ENCODE measurements at regions not wholly inside any gene's neighbourhood (a gene's known extent, or its start where the extent isn't known, plus 50 kb on each side); places are given as distances from the start of the nearest gene placed in this dataset.

DNA sequence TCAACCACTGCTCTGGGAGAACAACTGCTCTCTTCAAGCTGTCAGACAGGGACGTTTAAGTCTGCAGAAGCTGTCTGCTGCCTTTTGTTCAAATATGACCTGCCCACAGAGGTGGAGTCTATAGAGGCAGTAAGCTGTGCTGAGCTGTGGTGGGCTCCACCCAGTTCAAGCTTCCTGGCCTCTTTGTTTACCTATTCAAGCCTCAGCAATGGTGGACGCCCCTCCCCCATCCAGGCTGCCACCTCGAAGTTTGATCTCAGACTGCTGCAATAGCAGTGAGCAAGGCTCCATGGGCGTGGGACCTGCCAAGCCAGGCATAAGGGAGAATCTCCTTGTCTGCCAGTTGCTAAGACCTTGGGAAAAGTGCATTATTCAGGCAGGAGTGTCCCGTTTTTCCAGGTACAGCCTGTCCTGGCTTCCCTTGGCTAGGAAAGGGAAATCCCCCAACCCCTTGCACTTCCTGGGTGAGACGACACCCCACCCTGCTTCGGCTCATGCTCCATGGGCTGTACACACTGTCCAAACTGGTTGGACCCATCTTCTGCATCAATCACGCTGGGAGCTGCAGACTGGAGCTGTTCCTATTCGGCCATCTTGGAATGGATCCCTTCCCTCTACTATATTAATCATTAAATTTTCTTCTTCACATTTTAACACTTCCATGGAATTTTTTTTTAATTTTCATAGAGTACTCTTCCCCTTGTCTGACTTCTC, 167.0 kb upstream of the UBE2E2 start:
- peaks cover 22% of the 10 kb centered on the region for H3K4me1 ChIP-seq (ENCODE audit: insufficient read depth, low read length)
- 77% methylated on average over 9 of the region's 9 CpGs for WGBS
- no peak overlapping the region for H3K4me3 ChIP-seq (ENCODE audit: low read length)
- no peaks in the 10 kb centered on the region for H3K36me3 ChIP-seq (ENCODE audit: insufficient read depth, low read length)
- H3K9me3 ChIP-seq (ENCODE audit: insufficient read depth, low read depth, low read length), result no peaks in the 10 kb centered on the region
- H3K27me3 ChIP-seq (ENCODE audit: insufficient read depth, low read length), result no peaks in the 10 kb centered on the region
- peak overlapping the region; percentile 33; the same call in 1 of the 2 replicates for H3K9ac ChIP-seq (ENCODE audit: low read depth, low read length)
- H3K27ac ChIP-seq (ENCODE audit: low read depth, low read length), result no peak overlapping the region

DNA sequence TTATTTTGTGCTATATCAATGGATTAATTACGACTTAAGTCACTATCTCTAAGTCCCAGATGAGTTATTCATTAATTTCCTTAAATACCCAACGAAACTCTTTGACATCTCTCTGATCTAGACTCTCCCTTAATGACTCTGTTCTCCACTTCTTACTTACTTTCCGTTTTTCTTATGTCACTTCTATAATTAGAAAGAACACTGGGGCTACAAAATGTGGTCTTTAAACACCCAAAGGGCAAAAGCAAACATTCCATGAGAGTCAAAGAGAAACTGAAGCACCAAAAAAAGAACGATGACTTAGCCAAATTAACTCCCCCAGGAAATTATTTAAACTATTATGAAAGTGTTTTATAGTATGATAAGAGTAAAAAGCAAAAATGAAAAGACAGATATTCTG, 166.4 kb upstream of the UBE2E2 start:
- Histone ChIP-seq H3K27ac (ENCODE audit: low read depth, low read length) (no peak overlapping the region), H3K27me3 (ENCODE audit: insufficient read depth, low read length) (no peaks in the 10 kb centered on the region), H3K9me3 (ENCODE audit: insufficient read depth, low read depth, low read length) (no peaks in the 10 kb centered on the region), H3K9ac (ENCODE audit: low read depth, low read length) (no peak overlapping the region), H3K36me3 (ENCODE audit: insufficient read depth, low read length) (no peaks in the 10 kb centered on the region), H3K4me3 (ENCODE audit: low read length) (no peak overlapping the region), H3K4me1 (ENCODE audit: insufficient read depth, low read length) (peaks cover 22% of the 10 kb centered on the region)
- WGBS, result 94% methylated on average over 3 of the region's 4 CpGs

DNA sequence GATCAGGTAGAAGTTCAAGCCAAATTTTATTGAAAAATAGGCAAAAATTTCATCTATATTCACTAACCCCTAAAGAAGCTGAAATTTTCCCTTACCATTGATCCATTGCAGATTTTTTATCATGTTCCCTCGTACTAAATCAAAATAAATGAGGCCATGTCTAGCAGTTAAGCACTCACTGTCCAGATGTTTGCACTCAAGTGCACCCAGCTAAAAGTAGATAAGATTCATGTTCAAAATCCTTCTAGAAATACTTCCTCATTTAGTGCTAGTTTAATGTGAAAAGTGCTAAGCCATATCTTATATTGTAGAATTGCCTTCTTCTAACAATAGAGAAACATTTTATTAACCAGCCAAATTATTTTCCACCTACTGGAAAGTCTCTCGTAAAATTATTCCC, 164.7 kb upstream of the UBE2E2 start:
- Histone ChIP-seq H3K27ac (ENCODE audit: low read depth, low read length) (no peak overlapping the region), H3K4me3 (ENCODE audit: low read length) (no peak overlapping the region), H3K27me3 (ENCODE audit: insufficient read depth, low read length) (no peaks in the 10 kb centered on the region), H3K36me3 (ENCODE audit: insufficient read depth, low read length) (no peaks in the 10 kb centered on the region), H3K9ac (ENCODE audit: low read depth, low read length) (no peak overlapping the region), H3K9me3 (ENCODE audit: insufficient read depth, low read depth, low read length) (no peaks in the 10 kb centered on the region), H3K4me1 (ENCODE audit: insufficient read depth, low read length) (peaks cover 22% of the 10 kb centered on the region)
- 92% methylated on average over 2 of the region's 2 CpGs for WGBS

DNA sequence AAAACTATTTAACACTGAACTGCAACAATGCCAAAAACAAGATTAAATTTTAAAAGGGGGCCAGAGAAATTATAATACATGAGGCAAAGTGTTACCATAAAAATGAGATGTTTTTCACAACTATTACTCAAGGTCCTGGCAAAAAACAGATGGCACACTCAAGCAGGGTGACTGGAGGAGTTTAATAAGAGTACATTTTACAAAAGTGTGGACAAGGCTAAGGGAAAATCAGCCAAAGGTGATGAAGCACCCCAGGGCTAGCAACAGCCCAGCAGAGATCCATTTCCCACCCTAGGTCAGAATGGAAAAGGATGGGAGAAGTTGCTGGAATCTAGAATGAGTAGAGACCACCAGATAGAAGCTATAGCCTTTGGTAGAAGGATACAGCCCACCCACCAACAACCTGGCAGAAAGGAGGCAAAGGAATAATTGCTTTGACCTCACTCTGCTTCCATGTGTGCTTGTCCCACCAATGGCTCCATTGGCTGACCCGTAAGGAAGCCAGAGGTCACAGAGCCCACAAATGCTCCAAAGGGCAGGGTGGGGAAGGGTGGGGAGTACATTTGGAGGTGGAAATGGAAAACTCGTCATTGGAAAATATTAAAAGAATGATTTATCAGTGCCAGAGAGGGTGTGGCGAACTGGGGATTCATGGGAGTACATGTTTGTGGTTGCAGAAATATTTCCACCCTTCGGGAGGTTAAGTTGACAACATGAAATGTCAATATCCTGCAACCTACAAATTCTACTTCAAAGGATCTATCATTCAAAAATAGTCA, 161.0 kb upstream of the UBE2E2 start:
- H3K9ac ChIP-seq (ENCODE audit: low read depth, low read length), result no peak overlapping the region
- H3K27me3 ChIP-seq (ENCODE audit: insufficient read depth, low read length), result no peaks in the 10 kb centered on the region
- peaks cover 17% of the 10 kb centered on the region for H3K4me1 ChIP-seq (ENCODE audit: insufficient read depth, low read length)
- H3K4me3 ChIP-seq (ENCODE audit: low read length), result no peak overlapping the region
- no peaks in the 10 kb centered on the region for H3K36me3 ChIP-seq (ENCODE audit: insufficient read depth, low read length)
- WGBS, result 96% methylated on average over 4 of the region's 4 CpGs
- no peak overlapping the region for H3K27ac ChIP-seq (ENCODE audit: low read depth, low read length)
- no peaks in the 10 kb centered on the region; the same call in 1 of the 2 replicates for H3K9me3 ChIP-seq (ENCODE audit: insufficient read depth, low read depth, low read length)

DNA sequence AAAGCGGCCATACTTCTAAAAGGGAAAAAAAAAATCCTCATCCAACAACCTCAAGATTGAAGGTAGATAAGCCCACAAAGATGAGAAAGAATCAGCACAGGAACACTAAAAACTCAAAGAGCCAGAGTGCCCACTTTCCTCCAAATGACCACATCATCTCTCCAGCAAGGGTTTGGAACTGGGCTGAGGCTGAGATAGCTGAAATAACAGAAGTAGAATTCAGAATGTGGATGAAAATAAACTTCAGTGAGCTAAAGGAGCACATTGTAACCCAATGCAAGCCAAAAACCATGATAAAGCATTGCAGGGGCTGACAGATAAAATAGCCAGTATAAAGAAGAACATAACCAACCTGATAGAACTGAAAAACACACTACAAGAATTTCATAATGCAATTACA, 158.7 kb upstream of the UBE2E2 start:
- WGBS, result 79% methylated on average over 1 of the region's 1 CpG
- Histone ChIP-seq H3K27me3 (ENCODE audit: insufficient read depth, low read length) (no peaks in the 10 kb centered on the region), H3K27ac (ENCODE audit: low read depth, low read length) (no peak overlapping the region), H3K36me3 (ENCODE audit: insufficient read depth, low read length) (no peaks in the 10 kb centered on the region), H3K4me1 (ENCODE audit: insufficient read depth, low read length) (peaks cover 6% of the 10 kb centered on the region), H3K4me3 (ENCODE audit: low read length) (no peak overlapping the region), H3K9ac (ENCODE audit: low read depth, low read length) (no peak overlapping the region), H3K9me3 (ENCODE audit: insufficient read depth, low read depth, low read length) (no peaks in the 10 kb centered on the region; the same call in 1 of the 2 replicates)

DNA sequence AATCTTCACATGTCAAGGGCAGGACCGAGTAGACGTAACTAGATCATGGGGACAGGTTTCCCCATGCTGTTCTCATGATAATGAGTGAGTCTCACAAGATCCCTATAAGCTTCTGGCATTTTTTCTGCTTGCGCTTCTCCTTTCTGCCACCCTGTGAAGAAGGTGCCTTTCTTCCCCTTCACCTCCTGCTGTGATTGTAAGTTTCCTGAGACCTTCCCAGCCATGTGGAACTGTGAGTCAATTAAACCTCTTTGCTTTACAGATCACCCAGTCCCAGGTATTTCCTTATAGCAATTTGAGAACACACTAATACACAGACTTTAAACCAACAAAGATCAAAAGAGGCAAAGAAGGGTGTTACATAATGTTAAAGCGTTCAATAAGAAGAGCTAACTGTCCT, 156.6 kb upstream of the UBE2E2 start:
- Histone ChIP-seq H3K27ac (ENCODE audit: low read depth, low read length) (no peak overlapping the region), H3K9me3 (ENCODE audit: insufficient read depth, low read depth, low read length) (no peaks in the 10 kb centered on the region; the same call in 1 of the 2 replicates), H3K4me3 (ENCODE audit: low read length) (no peak overlapping the region), H3K36me3 (ENCODE audit: insufficient read depth, low read length) (no peaks in the 10 kb centered on the region), H3K4me1 (ENCODE audit: insufficient read depth, low read length) (no peaks in the 10 kb centered on the region), H3K9ac (ENCODE audit: low read depth, low read length) (no peak overlapping the region), H3K27me3 (ENCODE audit: insufficient read depth, low read length) (no peaks in the 10 kb centered on the region)
- 94% methylated on average over 3 of the region's 4 CpGs for WGBS

DNA sequence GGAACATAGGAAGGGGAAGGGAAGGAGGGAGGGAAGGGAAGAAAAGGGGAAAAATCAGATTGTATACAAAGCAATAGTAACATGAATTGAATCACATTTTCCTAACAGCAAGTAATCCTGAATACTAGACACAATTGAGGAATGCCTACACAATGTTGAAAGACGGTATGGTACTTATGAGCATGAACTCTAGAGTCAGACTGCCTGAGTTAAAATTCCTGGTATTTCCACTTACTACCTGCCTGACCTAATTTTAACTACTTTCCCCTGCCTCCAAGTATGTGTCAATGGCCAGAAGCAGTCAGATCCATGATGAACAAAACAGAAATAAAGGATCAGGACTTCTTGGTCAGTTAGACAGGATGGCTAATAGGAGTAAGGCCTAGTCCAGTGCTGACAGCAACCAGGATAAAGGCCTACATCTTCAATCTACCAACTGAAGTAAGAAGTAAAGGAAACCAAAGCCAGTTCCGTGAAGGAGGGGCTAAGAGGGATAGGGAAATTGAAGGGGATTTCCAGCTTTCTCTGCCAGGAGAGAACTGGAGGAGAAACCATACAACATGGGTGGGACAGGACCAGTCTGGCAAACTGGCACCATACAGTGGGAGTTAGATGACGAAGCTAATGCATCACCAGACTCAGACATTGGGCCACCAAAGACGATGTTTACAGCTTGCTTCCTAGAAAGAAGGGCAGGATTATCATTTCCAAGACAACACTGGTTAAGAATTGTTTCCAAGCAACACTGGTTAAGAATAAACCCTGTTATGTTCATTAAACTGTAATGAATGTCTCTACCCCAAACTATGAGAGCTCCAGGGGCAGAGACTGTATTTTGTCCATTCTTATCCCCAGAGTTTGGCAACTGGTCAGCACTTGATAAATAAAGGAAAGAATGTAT, 151.6 kb upstream of the UBE2E2 start:
- no peak overlapping the region for H3K27ac ChIP-seq (ENCODE audit: low read depth, low read length)
- no peaks in the 10 kb centered on the region for H3K27me3 ChIP-seq (ENCODE audit: insufficient read depth, low read length)
- H3K9ac ChIP-seq (ENCODE audit: low read depth, low read length), result no peak overlapping the region
- 93% methylated on average over 4 of the region's 4 CpGs for WGBS
- H3K4me3 ChIP-seq (ENCODE audit: low read length), result no peak overlapping the region
- H3K9me3 ChIP-seq (ENCODE audit: insufficient read depth, low read depth, low read length), result no peaks in the 10 kb centered on the region; the same call in 1 of the 2 replicates
- no peaks in the 10 kb centered on the region for H3K4me1 ChIP-seq (ENCODE audit: insufficient read depth, low read length)
- H3K36me3 ChIP-seq (ENCODE audit: insufficient read depth, low read length), result no peaks in the 10 kb centered on the region

DNA sequence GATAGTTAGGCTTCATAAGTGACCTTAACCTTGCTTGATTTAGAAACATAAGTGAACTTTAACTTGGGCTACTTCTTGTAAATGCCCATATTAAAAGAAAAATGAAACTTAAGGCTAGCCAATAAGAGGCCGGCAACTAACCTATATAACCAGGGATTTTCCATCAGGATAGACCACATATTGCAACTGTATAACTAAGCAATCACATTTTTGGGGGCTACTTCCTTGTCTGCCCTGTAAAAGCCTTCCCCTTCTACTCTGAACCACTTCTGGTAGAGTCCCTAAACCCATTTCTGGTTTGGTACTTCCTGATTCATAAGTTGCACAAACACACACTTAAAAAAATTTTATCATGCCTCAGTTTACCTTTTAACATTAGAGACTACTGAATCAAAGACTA, 150.9 kb upstream of the UBE2E2 start:
- H3K9me3 ChIP-seq (ENCODE audit: insufficient read depth, low read depth, low read length), result no peaks in the 10 kb centered on the region; the same call in 1 of the 2 replicates
- no peaks in the 10 kb centered on the region for H3K27me3 ChIP-seq (ENCODE audit: insufficient read depth, low read length)
- H3K27ac ChIP-seq (ENCODE audit: low read depth, low read length), result no peak overlapping the region
- H3K4me3 ChIP-seq (ENCODE audit: low read length), result no peak overlapping the region
- no peaks in the 10 kb centered on the region for H3K36me3 ChIP-seq (ENCODE audit: insufficient read depth, low read length)
- H3K4me1 ChIP-seq (ENCODE audit: insufficient read depth, low read length), result no peaks in the 10 kb centered on the region
- 98% methylated on average over 1 of the region's 1 CpG for WGBS
- no peak overlapping the region for H3K9ac ChIP-seq (ENCODE audit: low read depth, low read length)

DNA sequence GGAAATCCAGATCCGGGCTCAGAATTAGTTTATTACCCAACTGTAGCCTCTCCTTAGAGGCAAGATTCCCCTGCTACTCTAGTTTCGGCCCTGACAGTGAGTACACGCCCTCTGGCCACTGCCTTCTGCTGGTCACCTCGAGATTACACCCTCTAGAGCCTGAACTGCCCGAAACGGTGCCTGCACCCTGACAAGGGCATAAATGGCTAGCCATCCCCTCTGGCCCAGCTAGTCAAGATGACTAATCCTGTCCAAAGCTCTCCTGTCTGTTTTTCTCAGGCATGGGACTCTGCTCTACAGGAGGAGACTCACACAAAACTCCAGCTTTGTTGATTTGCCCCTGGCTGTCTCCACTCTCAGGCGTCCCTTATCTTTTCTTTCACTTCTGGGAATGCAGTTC, 150.5 kb upstream of the UBE2E2 start:
- H3K27ac ChIP-seq (ENCODE audit: low read depth, low read length), result no peak overlapping the region
- 80% methylated on average over 7 of the region's 7 CpGs for WGBS

DNA sequence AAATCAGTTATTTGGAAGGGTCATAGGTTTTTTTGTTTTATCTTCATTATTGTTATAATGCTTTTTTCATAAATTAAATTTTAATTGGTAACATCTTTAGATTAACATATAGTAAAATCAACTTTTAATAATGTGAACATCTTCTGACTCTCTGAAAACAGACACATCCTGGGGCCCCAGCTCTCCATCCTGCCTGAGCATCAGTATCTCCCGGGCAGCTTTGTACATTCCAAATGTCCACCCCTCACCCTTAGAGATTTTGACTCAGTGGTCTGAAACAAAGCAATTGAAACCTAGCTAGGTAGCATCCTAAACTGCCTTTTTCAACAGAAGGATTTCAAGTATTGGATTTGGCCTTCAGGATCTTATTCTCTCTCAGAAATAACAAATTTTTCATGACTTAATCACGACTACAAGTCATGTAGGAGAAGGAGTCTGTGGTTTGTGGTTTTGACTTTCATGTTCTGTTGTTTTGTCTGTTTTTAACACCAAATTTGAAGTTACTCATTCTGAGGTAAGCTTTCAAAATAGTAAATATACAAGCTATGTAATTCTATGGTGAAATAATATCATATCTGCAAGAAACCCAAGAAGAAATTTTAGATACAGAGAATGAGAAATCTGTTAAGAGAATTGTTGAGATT, 147.3 kb upstream of the UBE2E2 start:
- H3K4me1 ChIP-seq (ENCODE audit: insufficient read depth, low read length), result no peaks in the 10 kb centered on the region
- WGBS, result 98% methylated on average over 1 of the region's 2 CpGs
- H3K9me3 ChIP-seq (ENCODE audit: insufficient read depth, low read depth, low read length), result no peaks in the 10 kb centered on the region
- no peak overlapping the region for H3K9ac ChIP-seq (ENCODE audit: low read depth, low read length)
- no peaks in the 10 kb centered on the region for H3K27me3 ChIP-seq (ENCODE audit: insufficient read depth, low read length)
- no peaks in the 10 kb centered on the region for H3K36me3 ChIP-seq (ENCODE audit: insufficient read depth, low read length)
- H3K4me3 ChIP-seq (ENCODE audit: low read length), result no peak overlapping the region
- H3K27ac ChIP-seq (ENCODE audit: low read depth, low read length), result no peak overlapping the region

More for the DNA sequence above, 150.5 kb upstream of the UBE2E2 start:
- H3K4me1 ChIP-seq (ENCODE audit: insufficient read depth, low read length), result no peaks in the 10 kb centered on the region
- H3K36me3 ChIP-seq (ENCODE audit: insufficient read depth, low read length), result no peaks in the 10 kb centered on the region
- H3K4me3 ChIP-seq (ENCODE audit: low read length), result no peak overlapping the region
- no peaks in the 10 kb centered on the region for H3K9me3 ChIP-seq (ENCODE audit: insufficient read depth, low read depth, low read length)
- no peaks in the 10 kb centered on the region for H3K27me3 ChIP-seq (ENCODE audit: insufficient read depth, low read length)
- no peak overlapping the region for H3K9ac ChIP-seq (ENCODE audit: low read depth, low read length)
